Osteoblast (primary cell): ENCODE measurements at regions not wholly inside any gene's neighbourhood (a gene's known extent, or its start where the extent isn't known, plus 50 kb on each side); places are given as distances from the start of the nearest gene placed in this dataset.
"Not testable (repeated sequence)": the region's sequence is repeated elsewhere in the genome, so short reads cannot be mapped to it uniquely, and the experiment has no call there.

Experiments
- DNase-seq: peaks from one replicate; pipeline ENCODE4 v3.0.0; 2011; ENCODE audit warnings: low spot score, mixed read lengths; ENCODE audit not compliant: insufficient read length; ENCODE audit errors: missing footprints
- H2AFZ ChIP-seq: 2 replicates; pipeline ENCODE4 v1.6.0; 2011; ENCODE audit warnings: mild to moderate bottlenecking, low read length
- H3K27ac ChIP-seq: 2 replicates; pipeline ENCODE4 v1.5.1; 2011; ENCODE audit warnings: mild to moderate bottlenecking, low read depth, low read length, moderate library complexity
- H3K27me3 ChIP-seq: 2 replicates; pipeline ENCODE4 v1.6.0; 2012; ENCODE audit warnings: mild to moderate bottlenecking, control low read depth, inconsistent platforms, low read length, moderate library complexity; ENCODE audit not compliant: insufficient read depth
- H3K36me3 ChIP-seq: 2 replicates; pipeline ENCODE4 v1.5.1; 2011; ENCODE audit warnings: mild to moderate bottlenecking, low read length, control low read depth, moderate library complexity; ENCODE audit not compliant: insufficient read depth
- H3K4me1 ChIP-seq: 2 replicates; pipeline ENCODE4 v1.5.1; 2011; ENCODE audit warnings: mild to moderate bottlenecking, low read length, control low read depth, moderate library complexity; ENCODE audit not compliant: insufficient read depth
- H3K4me2 ChIP-seq: 2 replicates; pipeline ENCODE4 v1.6.0; 2011; ENCODE audit warnings: mild to moderate bottlenecking, low read length; ENCODE audit not compliant: insufficient read depth
- H3K4me3 ChIP-seq: fragments of 200-600 bp; sonication (generic); 3 replicates; pipeline ENCODE4 v1.5.1; 2012; ENCODE audit warnings: mild to moderate bottlenecking, low read length, inconsistent platforms; ENCODE audit not compliant: insufficient read depth
- H3K79me2 ChIP-seq: 2 replicates; pipeline ENCODE4 v1.6.0; 2012; ENCODE audit warnings: mild to moderate bottlenecking, low read length, control low read depth, inconsistent platforms; ENCODE audit not compliant: insufficient read depth
- H3K9me3 ChIP-seq: 2 replicates; pipeline ENCODE4 v1.5.1; 2011; ENCODE audit warnings: low read depth, low read length, control low read depth
- H4K20me1 ChIP-seq: 2 replicates; pipeline ENCODE4 v1.6.0; 2012; ENCODE audit warnings: mild to moderate bottlenecking, low read length, control low read depth; ENCODE audit not compliant: insufficient read depth
- CTCF ChIP-seq: IDR thresholded peaks from 2 replicates; pipeline ENCODE4 v1.5.1; 2011; ENCODE audit warnings: mild to moderate bottlenecking, low read depth, low read length, moderate library complexity; ENCODE audit errors: extremely low read depth

DNA sequence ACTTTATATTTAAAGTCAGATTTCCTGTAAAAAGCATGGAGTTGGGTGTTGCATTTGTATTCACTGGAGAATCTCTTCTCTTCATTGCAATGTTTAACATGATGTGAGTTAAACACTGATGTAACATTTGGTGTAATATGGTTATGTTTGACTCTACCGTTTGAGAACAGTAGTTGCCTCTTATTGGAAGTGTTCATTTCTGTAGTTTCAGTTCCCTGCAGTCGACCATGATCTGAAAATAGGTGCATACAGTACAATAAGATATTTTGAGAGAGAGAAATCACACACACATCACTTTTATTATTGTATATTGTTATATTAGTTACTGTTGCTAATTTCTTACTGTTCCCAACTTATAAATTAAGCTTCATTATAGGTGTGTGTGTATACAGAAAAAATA lies 105.2 kb upstream of the SPACA7 start:
- Histone ChIP-seq H3K4me3 (no peak overlapping the region), H3K27me3 (no peaks in the 10 kb centered on the region), H3K36me3 (no peaks in the 10 kb centered on the region), H3K9me3 (no peaks in the 10 kb centered on the region), H3K27ac (no peak overlapping the region), H3K4me1 (no peaks in the 10 kb centered on the region), H3K4me2 (no peak overlapping the region), H4K20me1 (no peaks in the 10 kb centered on the region), H3K79me2 (no peaks in the 10 kb centered on the region), H2AFZ (no peak overlapping the region)
- TF ChIP-seq CTCF = no peak
- no peak for DNase-seq

DNA sequence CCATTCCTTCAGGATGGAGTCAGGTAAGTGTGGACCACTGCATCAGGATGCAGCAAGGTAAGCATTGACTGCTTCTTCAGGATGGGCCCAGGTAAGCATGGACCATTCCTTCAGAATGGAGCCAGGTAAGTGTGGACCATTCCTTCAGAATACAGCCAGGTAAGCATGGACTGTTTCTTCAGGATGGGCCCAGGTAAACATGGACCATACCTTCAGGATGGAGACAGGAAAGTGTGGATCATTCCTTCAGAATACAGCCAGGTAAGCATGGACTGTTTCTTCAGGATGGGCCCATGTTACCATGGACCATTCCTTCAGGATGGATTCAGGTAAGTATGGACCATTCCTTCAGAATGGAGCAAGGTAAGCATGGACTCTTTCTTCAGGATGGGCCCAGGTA lies 89.4 kb upstream of the SPACA7 start:
- H3K27me3 ChIP-seq, H3K4me2 ChIP-seq, H3K4me3 ChIP-seq, DNase-seq, H2AFZ ChIP-seq, H3K4me1 ChIP-seq, H3K27ac ChIP-seq, H3K9me3 ChIP-seq, H4K20me1 ChIP-seq, H3K36me3 ChIP-seq, H3K79me2 ChIP-seq: not testable (repeated sequence)

DNA sequence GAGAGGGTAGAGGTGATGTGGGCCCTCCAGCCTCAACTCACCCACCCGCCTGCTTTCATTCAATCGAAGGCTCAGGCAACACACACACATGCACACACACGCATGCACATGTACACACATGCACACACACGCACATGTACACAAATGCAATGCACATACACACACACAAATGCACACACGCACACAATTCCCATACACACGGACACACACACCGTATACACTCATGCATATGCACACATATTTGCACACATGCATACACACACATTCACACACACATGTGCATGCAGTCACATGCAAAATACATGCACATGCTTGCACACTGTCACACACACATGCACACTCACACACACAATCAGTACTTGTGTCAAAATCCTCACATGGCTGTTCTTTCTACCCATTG lies 55.9 kb upstream of the SPACA7 start:
- H4K20me1 ChIP-seq = no peaks in the 10 kb centered on the region
- H3K27me3 ChIP-seq = no peaks in the 10 kb centered on the region
- no peak overlapping the region for H3K27ac ChIP-seq
- H3K9me3 ChIP-seq = peaks cover 8% of the 10 kb centered on the region
- no peak overlapping the region for H3K4me3 ChIP-seq
- H2AFZ ChIP-seq = no peak overlapping the region
- DNase-seq = no peak
- no peak overlapping the region for H3K4me2 ChIP-seq
- H3K79me2 ChIP-seq = no peaks in the 10 kb centered on the region
- no peak for TF ChIP-seq CTCF
- H3K4me1 ChIP-seq = no peaks in the 10 kb centered on the region
- no peaks in the 10 kb centered on the region for H3K36me3 ChIP-seq

- TF ChIP-seq CTCF = no peak
- H3K4me3 ChIP-seq = no peak overlapping the region
- H3K9me3 ChIP-seq = no peaks in the 10 kb centered on the region
Measured at GRCh38 chr13:112322557-112322956, 53.6 kb upstream of the SPACA7 start.

DNA sequence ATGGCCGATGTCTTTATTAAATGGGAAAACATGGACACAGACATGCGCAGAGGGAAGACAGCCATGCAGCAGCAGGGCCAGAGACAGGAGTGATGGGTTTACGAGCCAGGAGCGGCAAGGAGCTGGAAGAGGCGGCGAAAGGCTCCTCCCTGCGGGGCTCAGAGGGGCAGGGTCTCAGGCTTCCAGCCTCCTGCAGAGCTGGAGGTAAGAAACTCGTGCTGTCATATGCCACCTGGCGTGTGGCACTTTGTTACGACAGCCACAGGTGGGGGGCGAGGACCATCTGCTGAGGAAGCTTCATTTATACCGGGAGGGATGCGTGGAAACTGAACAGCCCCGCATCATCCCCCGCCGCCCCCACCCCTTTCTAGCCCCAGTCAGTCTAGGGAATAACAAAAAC lies 52.0 kb upstream of the SPACA7 start:
- Histone ChIP-seq H3K36me3 (no peaks in the 10 kb centered on the region), H2AFZ (no peak overlapping the region), H3K27me3 (no peaks in the 10 kb centered on the region), H3K4me1 (no peaks in the 10 kb centered on the region), H3K4me2 (no peak overlapping the region), H4K20me1 (no peaks in the 10 kb centered on the region), H3K79me2 (no peaks in the 10 kb centered on the region), H3K9me3 (no peaks in the 10 kb centered on the region), H3K27ac (no peak overlapping the region), H3K4me3 (no peak overlapping the region)
- DNase-seq = no peak
- TF ChIP-seq CTCF = no peak

More at GRCh38 chr13:112322557-112322956, 53.6 kb upstream of the SPACA7 start:
- no peaks in the 10 kb centered on the region for H4K20me1 ChIP-seq
- H3K4me2 ChIP-seq = no peak overlapping the region
- H3K4me1 ChIP-seq = no peaks in the 10 kb centered on the region
- no peaks in the 10 kb centered on the region for H3K36me3 ChIP-seq
- no peak overlapping the region for H3K27ac ChIP-seq
- no peak for DNase-seq
- H2AFZ ChIP-seq = no peak overlapping the region
- H3K27me3 ChIP-seq = no peaks in the 10 kb centered on the region
- no peaks in the 10 kb centered on the region for H3K79me2 ChIP-seq
